CD4-positive, alpha-beta T cell treated with Interleukin-17A for 1 hour (primary cell): ENCODE measurements at regions not wholly inside any gene's neighbourhood (a gene's known extent, or its start where the extent isn't known, plus 50 kb on each side); places are given as distances from the start of the nearest gene placed in this dataset.

Experiments used
- DNase-seq: peaks from one replicate; pipeline ENCODE4 v3.0.0-alpha.2; 2020

DNA sequence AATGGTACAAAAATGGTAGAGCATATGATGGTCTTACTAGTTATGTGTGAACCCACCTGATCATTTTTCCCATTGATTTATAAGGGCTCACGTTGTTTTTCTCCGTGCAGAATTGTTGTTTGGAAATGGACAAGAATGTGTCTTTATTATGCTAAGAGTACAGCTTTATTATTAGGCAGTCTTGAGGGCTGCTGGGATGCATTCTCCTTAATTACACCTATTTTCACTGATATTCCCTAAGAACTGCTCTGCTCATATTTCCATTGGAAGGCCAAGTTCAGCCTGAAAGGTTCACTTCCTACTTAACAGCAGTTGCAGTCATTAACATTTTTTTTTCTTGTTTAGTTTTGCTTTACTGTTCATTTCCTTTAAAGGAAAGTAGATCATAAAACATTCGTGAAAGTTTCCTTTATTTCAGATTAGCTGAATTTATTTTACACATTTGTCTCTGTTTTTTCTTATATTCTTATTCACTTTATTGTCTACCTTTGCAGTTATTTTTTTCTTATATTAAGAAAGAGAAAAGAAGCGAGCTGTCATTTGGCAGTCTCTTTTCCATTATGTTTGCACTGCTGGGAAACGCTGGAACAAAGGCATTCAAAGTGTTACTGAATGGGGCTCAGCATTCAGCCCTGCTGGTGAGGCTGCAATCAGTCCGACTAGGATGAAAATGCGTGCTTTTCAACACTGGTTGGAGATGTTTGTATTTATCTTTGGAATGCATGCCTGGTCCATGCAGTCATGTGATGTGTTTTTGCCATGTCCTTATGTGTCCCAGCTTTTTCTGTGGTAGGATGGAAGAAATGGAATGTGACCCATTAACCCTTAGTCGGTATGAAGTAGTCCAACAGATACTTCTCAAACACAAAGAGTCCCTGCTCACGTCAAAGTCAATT is 602.7 kb upstream of the ZNF608 start:
- no peak for DNase-seq

DNA sequence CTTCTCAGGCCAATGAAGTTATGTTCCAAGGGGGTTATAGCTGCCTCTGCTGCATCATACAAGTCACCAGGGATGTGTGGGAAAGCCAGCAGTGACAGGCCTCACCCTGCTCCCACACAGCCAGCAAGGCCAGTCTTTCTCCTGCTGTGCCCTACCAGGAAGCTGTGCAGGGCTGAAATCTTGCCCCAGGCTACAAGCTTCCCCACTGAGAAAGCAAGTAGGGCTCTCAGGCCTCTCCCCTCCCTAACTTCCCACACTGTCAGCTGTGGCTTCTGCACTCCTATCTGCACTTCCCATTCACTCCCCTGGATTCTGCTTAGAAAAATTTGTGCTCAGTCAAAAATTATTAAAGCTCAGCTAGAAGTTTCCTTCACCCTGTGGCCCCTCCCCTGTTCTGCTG is 611.2 kb upstream of the ZNF608 start:
- no peak for DNase-seq

DNA sequence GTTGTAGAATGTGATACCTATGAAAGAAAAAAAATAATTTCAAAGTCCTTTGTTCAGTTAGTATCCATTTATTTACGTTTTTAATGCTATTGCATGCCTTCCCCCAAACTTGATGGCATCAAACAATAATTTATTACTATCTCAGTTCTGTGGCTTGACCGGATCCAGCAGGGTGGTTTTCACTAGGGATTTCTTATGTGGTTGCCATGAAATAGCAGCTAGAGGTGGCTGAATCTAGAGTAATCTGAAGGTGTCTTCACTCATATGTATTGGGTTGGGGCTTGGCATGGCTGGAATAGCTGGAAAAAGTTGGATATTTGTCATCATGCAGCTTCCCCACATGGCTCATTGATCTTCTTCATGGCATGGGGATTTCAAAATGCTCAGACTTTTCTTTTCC is 619.3 kb upstream of the ZNF608 start:
- no peak for DNase-seq

DNA sequence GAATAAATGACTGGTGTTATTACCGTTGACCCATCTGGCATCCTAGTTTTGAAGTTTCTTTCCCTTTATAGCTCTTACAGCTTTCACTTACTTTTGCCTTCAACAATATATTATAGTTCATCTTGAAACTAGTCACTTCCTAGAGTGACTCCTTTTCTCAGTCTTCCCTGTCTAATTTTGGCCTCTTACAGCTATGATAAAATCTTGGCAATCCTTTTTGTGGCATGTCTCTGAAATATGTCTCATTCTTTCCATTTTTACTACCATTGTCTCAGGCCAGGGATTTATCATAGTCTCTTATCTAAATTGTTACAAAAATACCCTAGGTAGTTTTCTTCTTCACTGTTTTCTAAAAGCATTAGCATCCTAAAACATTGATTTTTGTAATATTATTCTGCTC is 621.3 kb upstream of the ZNF608 start:
- no peak for DNase-seq

DNA sequence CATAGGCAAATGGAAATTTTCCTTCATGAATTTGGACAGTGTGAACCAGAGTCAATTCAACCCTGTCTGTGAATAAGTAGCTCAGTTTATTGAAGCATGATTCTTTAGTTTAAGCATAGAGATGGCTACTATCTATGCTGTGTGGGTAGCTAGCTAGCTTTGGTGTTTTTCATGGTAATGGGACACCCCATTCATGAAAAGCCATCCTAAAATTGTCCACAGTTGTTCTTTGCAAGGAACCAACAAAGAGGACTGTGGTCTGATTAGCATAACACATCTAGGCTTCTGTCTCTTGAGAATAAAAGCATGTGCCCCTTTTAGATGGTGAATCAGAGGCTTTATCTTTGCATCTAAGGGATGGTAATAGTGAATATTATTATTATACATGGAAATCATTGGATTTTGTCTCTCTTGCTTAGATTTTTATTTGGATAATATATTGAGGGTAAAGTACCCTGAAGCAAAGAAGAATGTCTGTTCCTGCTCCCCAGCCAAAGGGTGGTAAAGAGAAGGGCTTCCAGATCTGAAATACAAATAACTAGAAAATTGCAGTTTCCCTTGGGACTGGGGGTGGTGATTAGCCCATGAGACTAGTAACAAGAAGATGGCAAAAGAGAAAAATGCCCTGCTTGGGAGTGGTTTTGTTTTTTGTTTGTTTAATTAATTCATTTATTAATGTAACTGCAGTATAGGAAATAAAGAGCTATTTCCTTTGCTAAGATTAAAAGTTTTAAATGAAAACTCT is 624.2 kb upstream of the ZNF608 start:
- DNase-seq: no peak

DNA sequence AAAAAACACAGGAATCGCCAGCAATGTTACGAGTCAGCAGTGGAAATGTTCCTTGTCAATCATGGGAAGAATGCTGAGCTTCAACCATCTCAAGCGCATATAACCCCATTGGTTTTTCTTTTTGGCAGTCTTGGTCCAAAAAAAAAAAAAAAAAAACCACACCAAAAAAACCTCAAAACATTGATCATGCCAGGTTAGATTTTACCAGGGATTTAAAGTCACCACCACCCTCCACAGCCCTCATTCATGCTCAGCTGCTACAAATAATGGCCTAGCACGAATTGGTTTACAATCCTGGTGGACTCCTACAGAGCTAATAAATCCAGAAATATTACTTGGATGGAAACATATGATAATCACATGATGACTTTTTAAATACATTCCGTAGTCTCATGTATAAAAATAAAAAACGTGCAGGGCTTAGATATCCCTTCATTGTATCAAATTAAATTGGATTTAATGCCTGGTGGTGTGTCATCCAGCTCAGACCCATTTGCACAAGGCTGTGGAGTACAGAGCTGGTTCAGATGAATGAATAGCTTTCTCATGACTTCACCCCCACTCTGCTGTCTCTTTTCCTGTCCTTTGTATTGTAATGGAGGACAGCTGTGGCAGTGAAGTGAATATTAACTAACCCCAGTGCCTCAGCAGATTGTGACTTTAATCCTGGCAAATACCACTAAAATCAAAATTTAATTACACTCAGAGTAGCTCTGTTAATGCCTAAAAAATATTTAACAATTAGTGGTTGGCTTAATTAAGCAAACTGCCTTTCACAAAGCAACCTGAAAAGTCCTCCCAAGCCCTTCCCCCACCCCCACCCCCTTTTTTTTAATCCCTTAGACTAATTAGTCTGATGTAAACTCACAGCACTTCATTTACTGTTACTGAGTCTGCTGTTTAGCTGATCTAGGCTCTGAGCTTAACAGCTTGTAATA is 626.5 kb upstream of the ZNF608 start:
- no peak for DNase-seq

DNA sequence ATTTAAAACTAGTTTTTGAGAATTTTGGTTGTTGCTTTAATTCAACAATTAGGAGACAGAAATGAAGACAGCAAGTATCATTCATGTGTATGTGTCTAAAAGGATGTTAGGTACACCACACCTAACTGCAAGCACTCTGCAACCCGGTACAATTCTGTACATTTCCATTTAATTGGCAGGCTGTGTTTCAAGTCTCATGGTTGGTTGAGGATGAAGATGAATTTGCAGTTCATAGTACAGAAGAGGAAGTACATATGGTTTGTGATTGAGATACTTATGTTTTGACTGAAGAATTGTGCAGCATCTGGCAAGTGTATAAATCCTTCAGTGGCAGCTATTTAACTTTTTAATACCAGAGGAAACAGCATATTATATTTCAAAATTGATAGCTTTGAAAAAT is 628.7 kb upstream of the ZNF608 start:
- DNase-seq: no peak

DNA sequence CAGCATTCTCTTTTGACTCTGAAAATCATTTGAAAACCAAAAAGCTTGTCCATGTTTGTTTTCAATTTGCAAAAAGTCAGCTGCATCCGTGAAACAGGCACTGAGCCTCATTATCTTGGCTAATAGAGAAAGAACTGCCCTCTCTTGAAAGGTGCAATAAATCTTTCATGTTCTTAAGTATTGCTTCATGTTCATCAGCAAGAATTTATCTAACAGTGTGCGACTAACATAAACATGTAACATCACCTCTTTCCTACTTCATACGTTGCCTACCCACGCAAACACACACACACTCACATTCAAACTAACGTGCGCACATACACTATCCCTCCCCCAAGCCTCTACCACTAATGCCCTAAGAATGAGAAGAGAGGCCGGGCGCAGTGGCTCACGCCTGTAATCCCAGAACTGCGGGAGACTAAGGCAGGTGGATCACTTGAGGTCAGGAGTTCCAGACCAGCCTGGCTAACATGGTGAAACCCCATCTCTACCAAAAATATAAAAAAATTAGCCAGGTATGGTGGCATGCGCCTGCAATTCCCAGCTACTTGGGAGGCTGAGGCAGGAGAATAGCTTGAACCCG is 629.7 kb upstream of the ZNF608 start:
- DNase-seq: no peak

DNA sequence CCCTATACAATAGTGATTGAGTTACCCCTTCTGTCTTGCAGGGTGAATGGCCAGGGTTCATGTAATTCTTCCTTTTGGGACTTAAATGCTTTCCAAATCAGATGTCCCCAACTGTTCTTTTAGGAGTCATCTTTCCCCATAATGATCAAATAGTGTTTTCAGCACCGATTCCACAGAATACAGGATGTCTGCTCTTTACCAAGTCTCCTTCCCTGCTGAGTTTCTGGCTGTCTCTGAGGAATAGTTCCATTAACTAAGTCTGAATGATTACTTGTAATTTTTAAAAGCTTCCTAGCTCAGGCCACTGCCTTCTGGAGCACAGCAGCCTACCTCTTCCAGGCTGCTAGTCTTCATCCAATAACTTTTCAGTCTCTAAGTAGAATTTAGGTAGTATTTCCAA is 630.7 kb upstream of the ZNF608 start:
- no peak for DNase-seq

DNA sequence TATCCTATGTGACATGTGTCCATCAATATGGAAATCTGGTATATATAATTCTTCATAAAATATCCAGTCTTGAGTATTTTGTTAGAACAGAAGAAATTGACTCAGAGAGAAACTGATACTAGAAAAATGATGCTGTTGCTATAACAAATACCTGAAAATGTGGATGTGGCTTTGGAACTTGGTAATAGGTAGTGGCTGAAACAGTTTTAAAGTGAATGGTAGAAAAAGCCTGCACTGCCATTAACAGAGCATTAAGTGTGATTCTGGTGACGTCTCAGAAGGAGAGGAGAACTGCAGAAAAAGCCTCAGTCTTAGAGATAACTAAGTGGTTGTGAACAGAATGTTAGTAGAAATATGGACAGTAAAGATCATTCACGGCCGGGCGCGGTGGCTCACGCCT is 634.9 kb upstream of the ZNF608 start:
- DNase-seq: no peak

DNA sequence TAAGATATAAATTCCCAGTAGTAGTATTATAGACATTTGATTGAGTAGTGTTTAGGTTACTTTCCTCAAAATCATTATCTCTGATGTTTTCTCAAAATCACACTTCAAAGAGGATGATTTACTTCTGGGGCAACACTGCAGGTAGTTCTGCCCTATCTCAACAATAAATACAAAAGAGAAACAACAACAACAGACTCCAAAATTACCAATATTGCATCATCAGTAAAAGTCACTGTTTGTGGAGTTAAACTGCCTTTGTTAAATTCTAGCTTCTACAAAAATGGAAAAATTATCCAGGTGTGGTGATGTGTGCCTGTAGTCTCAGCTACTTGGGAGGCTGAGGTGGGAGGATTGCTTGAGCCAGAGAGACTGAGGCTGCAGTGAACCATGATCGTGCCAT is 637.6 kb upstream of the ZNF608 start:
- no peak for DNase-seq

DNA sequence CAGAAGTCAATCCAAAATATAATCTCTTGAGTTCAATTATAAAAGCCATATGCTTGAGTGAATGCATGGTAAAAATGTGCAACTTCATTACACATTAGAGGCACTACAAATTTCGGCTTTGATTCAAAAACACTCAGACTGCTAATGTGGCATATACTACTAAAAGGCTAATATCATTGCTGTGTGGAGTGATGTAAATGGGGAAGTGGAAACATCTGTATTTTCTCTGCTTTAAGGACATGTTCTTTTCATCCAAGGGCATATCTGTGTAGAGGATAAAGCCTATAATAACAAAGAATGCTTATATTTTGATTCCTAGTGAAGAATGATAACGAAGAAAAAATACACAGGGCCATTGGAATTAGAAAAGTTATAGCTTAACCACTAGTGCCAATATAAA is 643.9 kb upstream of the ZNF608 start:
- DNase-seq: no peak

DNA sequence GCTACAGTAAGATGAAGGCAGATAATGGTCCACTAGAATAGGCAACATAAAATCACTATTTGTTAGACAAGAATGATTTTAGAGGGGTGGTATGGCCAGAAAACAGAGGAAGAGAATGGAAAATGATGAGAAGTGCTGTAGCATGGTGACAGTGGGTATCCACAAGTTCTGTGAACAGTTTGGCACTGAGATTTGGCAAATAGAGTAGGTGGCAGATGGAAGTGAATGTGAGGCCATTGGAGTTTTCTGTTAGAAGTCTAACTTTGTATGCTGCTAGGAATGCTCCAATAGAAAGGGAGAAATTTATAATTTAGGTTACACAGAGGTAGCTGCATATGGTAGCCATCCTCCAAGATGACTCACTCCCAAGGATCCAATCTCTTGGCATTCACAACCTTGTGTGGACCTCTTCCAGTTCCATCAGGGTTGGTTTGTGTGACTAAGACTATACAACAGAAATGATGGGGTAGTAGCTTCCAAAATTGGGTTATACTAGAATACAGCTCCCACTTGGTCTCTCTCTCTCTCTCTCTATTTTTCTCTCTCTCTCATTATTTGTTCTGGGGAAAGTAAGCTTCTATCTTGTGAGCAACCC is 646.9 kb upstream of the ZNF608 start:
- no peak for DNase-seq

DNA sequence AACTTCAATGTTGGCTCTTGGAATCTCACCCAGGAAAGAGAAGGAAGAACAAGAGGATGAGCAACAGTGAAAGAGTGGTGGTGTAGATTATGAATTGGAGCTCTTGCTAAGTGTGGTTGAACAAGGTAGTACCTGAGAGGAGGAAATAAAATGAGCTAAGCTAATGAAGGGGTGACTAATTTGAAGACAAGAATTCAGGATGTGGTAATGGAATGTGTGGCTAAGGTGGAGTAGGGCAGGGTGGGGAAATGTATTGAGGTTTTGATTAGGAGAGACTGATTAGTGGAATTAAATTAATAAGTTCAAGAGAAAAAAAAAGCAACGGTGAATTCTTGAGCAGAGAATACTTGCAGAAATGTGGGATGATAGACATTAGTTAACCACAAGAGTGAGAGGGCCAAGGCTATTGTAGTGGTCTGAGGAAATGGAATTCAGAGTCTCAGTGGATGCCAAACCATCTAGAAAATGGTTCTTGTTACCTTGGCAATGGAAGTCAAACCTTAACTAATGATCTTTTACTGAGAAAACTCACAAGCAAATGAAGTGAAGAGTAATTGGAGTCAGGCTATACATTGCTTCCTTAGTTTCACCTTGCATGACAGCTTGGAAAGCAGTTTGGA is 648.3 kb upstream of the ZNF608 start:
- DNase-seq: no peak

DNA sequence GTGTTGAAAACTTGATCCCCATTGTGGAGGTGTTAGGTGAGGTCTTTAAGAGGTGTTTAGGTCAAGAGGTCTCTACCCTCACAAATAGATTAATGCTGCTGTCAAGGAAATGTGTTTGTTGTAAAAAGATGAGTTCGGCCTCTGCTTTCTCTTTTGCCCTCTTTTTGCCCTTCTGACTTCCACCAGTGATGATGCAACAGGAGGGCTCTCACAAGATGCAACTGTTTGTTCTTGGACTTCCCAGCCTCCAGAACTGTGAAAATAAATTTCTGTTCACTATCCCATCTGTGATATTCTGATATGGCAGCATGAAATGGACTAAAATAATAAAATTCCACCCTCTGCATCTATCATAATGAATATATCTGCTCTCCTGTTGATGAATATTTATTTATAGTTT is 650.0 kb upstream of the ZNF608 start:
- DNase-seq: no peak

DNA sequence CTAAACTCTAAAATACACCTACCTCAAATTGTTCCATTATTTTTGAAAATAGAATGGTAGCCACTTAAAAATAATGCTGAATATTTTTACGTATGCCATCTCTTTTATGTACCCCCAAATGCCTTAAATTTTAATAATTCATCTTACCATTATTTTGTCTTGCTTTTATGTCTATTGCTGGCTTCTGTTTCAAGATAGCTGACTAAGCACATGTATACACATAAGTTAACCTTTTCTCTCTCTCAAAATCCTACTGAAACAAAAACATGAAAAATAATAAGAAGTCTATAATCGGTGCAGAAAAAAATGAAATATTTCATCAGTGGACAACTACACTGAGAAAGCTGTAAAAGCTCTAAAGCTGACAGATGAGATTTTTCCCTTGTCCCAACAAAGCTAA is 652.0 kb upstream of the ZNF608 start:
- no peak for DNase-seq

DNA sequence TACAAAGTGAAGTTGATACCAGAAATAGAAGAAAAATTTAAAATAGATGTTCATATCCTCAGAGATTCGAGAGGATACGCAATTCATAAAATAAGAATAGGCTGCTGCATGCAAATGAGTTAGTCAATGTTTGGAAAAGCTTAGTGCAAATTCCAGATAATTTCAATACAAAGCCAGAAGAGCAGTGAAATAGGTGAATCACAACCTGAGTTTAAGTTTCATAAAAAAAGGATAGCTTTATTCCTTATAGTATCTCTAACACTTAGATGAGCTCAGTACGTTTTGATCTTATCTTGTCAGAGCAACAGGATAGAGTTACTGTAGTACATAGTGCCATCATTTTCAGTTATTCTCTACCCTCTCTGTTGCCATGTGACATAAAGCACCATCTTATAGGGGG is 653.4 kb upstream of the ZNF608 start:
- no peak for DNase-seq

DNA sequence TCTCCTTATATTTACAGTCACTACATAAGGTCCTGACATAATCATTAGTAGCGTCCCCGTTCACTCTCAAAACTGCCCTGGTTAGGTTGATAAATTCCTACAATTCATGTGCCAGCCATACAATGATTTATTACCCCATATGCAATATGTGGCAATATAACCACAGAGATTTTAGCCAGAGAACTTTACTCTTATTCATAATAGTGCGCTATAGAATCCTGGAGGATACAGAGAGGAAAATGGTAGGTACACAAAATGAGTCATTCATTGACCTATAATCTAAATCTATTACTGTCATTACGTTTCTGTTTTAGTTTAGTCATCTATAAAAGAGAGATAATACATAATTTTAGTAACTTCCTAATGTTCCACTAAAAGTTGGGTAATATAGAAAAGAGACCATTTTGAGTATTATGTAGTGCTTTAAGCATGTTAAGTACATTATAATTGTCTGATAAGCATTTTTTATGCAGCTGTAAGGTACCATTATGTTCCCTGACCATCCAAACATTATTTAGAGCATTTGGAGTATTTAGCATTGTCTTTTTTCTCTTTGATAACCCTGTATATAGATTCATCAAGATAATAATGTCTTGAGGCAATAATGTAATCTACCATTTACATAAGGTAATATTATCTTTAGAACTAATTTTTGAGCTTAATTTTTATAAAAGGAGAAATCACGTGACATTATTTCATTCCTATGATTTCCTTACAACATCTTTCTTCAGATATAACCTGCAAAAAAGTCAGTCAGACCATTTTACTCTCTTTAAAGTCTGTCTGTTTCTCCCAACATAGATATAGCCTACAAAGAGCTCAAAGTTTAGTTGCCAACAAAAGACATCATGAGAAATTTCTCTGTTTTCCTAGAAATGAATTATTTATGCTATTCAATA is 655.5 kb upstream of the ZNF608 start:
- no peak for DNase-seq

DNA sequence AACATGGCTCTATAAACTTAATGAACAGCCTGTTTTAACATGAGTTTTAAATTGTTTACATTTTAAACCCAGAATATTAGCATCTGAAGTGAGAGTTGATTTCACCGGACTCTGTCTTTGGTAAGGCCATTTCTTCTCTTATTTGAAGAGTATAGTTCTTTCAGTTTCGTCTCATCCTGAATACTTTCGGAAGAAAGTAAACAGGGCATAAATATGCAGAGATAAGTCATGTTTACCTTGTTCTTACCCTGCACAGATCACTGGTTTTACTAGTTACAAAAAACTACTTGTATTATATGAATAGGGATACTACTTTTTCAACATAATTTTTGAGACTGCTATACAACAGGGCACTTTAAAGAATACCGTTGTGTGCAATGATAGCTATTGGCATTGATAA is 656.3 kb upstream of the ZNF608 start:
- no peak for DNase-seq

DNA sequence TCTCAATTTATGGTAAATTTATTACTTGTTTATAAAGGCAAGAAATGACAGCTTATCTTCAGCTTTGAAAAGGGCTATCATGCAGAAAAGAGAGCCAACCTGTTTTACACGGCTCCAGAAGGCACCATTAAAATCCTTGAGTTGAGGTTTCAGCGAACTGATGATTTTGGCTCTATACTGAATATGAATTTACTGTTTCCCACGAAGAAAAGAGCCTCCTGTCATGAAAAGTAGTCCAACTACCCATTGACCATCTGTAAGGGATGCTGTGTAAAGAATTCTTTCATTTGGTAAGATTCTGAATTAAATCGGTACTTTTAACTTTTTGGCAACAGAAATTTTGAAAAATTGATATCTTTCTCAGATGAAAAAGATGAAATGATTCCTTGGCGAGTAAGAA is 657.6 kb upstream of the ZNF608 start:
- DNase-seq: no peak
